GM21528 (cell line): ENCODE measurements at regions not wholly inside any gene's neighbourhood (a gene's known extent, or its start where the extent isn't known, plus 50 kb on each side); places are given as distances from the start of the nearest gene placed in this dataset.

ENCODE experiments used
- ATAC-seq: cut with Tn5 transposase; IDR thresholded peaks from one replicate; pipeline ENCODE4 v1.9.1; 2021; ENCODE audit warnings: mild to moderate bottlenecking, moderate library complexity; ENCODE audit not compliant: unreplicated experiment, low FRiP score

DNA sequence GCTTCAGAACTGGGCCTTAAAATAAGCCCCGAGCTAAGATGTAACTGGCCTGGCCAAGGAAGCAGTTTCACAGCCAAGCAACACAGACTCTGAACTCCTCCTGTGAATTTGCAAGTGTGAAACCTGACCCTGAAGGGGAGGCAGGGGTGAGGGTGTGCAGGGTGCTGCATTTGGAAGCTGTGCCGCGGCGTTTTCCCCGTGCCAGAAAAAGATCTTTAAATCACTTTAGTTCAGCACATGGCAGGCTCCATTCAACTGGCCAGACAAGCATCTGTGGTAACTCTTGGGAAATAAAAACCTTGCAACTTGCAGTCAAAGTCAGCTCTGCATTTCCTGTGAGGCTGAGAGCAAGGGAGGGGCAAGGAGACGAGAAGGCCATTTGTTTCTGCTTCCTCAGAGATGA is 209.3 kb upstream of the SOX11 start:
- no peak for ATAC-seq

DNA sequence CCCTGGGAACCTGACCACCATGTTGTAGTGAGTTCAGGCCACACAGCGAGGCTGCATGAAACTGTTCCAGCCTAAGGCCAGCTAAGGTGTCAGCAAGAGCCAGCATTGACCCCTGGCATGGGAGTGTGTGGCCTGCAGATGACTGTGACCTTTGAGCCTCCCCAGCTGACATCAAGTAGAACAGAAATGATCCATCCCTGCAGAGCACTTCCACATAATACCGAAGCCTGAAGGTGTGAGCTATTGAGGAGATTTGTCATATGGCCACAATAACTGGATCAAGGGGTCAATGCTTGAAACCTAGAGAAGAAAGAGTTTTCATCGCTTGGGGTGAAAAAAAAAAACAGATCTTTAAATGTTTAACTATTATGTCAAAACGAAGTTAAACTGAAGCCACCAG is 207.3 kb upstream of the SOX11 start:
- no peak for ATAC-seq

DNA sequence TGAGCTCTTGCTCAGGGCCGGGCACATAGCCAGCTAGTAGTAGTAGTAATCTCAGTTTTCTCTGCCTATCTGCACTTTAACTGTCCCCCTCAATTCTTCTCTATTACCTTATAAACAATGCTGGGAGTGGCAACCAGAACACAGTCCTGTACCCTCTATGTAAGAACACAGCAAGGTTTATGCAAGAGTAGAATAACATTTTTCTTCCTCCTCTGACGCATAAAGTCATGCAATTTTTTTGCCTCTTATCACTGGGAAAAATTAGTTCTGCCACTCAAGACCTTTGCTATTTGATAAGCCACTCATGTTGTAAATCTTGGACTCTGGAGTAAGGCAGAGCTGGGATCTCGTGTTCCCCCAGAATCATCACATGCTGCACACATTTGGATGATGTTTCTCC is 200.7 kb upstream of the SOX11 start:
- ATAC-seq: no peak

DNA sequence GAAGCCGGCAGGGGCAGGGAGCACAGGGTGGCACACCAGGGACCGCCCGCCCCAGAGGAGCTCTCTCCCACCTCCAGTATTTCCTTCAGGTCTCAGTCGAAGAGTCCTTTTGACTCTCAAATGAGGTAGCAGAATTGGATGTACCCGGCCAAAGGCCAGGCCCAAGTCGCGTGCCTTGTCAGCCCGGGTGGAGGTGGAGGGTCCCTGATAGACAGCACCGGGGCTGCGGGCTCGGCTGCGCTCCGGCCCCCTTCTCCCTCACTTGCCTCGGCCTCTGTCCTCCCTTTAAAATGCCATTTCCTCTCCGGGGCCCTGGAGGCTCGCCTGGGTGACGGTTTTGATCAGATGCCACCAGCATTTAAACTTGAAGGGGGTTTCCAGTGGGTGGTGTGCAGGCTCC is 198.9 kb upstream of the SOX11 start:
- no peak for ATAC-seq

DNA sequence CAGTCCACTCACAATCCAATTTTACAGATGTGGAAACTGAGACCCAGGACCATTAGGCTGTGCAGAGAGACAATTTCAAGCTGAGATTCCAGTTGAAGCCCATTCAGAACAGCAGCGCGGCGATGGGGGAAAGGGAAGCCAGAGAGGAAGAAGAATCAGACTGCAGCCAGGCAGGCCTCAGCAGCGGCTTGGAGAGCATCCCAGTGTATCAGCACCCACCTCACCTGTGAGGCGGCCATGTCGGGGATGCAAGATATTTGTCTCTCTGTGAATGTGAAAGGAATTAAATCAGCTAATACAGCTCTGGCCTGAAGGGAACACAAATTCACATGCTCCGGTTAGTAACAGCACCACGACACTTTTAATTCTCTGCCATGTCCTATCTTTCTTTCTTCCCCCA is 198.0 kb upstream of the SOX11 start:
- ATAC-seq: no peak

DNA sequence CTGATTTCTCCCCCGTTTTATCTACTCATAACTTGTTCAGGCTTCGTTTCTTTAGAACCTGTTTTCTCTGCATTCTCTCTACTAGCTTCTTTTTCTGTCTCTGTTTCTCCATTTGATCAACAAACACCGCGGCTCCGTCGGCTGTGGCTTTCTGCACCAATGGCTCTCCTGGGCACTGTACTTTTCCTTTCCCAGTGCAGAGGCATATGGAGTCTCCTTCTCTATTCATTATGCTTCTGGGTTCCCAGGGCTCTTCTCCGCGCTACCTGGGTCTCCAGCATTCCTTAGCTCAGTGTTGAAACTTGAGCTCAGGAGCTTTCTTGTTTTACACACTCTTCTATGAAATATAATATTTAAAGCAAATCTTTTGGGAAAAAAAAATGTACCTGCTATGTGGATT is 196.6 kb upstream of the SOX11 start:
- ATAC-seq: no peak

DNA sequence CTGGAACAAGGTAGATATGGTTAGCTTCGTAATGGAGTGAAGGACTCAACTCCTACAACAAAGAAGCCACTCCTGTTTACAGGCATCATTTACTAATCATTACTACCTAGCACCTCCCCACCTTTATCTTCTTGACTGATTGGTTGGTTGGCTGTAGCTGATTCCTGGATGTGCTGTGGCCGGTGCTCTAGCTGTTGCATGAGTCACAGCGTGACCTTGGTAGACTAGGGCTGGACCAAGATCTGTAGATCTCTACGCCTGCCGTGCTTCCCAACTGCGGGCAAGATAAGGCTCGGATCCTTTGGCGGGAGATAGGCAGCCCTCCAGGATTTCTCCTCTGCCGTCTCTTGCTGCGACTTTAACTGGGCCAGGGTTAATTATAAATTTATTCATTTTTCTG is 194.3 kb upstream of the SOX11 start:
- ATAC-seq: no peak

DNA sequence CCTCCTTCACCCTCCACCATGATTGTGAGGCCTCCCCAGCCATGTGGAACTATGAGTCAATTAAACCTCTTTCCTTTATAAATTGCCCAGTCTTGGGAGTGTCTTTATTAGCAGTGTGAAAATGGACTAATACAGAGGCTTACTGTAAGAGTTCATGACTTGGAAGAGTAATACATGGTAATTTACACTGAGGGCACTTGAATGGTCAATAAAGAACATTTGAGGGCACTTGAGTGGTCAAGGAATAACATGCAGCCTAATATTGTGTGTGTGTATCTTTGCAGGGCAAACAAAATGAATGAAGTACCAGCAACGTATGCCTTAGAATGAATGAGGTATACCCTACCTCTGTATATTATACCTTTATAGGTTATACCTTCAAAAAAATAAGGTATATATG is 190.4 kb upstream of the SOX11 start:
- no peak for ATAC-seq

DNA sequence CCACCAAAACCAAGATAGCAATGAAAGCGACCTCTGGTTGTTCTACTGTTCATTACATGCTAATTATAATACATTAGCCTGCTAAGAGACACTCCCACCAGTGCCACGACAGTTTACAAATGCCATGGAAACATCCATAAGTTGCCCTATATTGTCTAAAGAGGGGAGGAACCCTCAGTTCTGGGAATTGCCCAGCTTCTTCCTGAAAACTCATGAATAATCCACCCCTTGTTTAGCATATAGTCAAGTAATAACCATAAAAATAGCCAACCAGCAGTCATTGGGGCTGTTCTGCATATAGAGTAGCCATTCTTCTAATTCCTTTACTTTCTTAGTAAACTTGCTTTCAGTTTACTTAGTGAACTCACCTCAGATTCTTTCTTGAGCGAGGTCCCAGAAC is 189.8 kb upstream of the SOX11 start:
- no peak for ATAC-seq

DNA sequence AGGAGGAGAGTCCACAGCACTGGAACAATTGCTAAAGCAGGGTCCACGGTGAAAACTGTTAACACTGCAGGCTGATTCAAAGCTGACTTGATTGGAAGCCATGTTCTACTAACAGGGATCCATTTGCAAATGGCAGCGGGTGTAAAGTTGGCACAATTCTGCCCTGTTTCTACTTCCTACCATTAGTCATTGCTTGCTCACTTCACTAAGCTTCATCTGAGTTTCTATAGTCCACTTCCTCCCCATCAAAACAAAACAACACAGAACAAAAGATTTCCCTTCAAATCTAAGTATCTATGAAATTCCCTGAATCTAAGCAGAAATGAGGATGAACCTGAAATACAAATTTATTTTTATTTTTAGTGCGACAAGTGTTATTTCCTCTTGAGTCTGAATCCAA is 187.4 kb upstream of the SOX11 start:
- ATAC-seq: no peak

DNA sequence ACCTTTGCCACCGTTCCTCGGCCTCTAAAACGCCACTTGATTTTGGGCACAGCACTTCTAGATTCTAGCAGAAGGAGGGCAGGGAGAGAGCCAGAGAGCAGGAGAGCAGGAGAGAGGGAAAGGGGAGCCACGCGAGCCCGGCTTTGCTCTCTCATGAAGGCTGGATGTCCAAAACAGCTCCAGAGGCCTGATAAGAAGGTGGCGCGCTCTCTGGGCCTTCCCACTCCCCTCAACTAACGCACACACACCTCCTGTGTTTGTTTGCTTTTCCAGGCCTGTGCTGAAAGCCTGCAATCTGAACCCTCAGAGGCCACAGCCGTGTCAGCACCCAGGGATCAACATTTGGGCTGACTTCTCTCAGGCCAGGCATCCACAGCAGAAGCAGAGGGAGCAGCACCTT is 184.8 kb upstream of the SOX11 start:
- no peak for ATAC-seq

DNA sequence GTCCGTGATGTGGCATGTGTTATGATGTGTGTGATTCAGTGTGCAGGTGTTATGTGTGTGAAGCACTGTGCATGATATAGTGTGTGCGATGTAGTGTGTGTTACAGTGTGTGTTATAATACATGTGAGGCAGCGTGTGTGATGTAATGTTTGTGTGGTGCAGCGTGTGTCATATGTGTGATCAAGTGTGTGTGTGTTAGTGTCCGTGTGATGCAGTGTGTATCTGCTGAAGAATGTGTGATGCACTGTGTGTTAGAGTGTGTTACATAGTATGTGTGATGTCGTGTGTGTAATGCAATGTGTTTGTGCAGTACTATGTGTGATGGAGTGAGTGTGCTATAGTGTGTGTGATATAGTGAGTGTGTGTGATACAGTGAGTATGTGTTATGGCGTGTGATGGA is 182.8 kb upstream of the SOX11 start:
- no peak for ATAC-seq

DNA sequence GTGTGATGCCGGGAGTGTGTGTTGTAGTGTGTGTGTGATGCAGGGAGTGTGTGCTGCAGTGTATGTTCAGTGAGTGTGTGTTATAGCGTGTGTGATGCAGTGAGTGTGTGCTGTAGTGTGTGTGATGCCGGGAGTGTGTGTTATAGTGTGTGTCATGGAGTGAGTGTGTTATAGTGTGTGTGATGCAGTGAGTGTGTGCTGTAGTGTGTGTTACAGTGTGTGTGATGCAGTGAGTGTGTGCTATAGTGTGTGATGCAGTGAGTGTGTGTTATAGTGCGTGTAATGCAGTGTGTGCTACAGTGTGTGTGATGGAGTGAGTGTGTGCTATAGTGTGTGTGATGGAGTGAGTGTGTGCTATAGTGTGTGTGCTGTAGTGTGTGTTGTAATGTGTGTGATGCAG is 182.1 kb upstream of the SOX11 start:
- ATAC-seq: no peak

DNA sequence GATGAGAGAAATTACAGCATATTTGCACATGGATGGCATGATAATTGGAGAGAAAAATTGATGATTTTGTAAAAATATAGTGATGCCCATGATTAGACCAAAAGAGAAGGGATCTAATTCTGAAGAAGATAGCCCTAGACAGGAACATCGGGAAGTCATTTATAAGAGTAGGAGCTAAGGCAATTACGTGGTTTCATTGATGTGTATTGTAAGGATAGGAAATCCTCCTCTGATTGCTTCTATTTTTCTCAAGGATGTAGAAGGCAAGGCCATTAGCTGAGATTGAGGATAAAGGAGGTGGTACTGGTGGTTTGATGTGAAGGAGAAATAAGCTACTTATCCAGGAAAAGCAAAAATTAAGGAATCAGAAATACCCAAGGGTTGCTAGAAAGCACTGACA is 176.5 kb upstream of the SOX11 start:
- no peak for ATAC-seq

DNA sequence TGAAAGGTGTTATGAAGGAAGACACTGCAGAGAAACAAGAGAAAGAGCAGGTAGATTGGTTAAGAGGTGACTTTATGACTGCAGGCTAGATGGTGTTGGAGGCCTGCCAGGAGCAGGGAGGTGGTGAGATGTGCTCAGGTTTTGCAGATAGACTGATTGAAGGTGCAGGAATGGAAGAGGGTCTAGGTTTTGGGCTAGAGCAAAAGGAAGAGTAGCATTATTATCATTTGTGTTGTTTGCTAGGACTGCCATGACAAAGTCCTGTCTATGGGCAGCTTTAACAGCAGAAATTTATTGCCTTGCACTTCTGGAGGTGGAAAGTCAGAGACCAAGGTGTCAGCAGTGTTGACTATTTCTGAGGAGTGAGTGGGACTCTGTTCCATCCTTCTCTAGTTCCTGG is 172.9 kb upstream of the SOX11 start:
- no peak for ATAC-seq

DNA sequence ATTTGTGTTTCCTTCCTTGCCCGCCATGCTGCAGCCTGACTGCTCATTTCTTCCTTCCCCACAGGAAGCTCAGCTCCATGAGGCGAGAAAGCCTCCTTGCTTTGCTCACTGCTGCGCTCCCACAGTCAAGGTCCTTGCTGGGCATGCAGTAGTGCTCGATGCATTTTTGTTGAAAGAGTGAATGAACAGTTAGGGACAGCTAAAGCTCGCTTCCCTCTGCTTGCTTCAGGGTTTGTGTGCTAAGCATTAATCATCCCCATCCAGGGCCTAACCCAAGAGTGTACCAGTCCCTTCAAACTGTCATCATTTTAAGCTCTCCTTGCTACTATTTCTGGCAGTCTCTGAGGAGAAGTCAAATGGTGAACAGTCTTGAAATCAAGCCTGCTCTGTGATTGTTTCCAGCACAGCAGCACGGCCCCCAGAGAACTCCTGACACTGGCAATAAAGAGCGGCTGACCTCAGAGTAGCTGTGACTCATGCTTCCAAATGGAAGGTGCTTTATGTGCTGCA is 171.7 kb upstream of the SOX11 start:
- ATAC-seq: no peak

DNA sequence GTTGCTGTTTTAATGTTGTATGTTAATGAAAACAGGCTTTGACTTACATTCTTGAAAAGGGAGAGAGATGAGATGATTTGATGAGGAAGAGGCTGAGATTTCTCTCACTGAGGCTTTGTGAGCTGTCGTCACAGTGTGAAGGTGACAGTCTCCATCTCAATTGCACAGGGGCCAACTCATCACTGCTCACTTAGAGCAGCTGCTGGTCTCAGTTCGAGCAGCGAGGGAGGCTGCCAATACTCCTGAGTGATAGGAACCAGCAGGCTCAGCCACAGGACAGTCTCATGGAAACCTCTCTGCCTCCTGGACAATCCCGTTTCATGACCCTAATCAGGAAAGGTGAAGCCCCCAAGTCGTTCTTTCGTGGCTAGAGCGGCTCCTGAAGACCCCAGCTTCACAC is 170.7 kb upstream of the SOX11 start:
- ATAC-seq: no peak

DNA sequence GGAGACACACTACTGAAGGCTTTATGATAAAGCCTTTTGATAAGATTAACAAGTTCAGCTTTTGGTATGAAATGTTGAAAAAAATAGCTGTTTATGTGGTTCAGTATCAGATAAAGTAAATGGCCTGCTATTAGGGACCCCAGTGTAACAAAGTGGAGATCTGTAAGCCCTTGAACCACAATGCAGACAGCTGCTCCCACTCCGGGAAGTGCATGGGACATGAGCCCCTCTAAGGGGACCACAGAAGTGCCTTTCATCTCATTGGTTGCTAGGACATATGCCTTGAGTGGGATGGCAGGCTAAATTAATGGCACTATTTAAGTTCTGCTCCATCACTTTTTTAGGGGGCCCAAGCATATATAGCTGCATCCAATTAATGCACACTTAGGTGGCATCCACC is 167.6 kb upstream of the SOX11 start:
- ATAC-seq: no peak

DNA sequence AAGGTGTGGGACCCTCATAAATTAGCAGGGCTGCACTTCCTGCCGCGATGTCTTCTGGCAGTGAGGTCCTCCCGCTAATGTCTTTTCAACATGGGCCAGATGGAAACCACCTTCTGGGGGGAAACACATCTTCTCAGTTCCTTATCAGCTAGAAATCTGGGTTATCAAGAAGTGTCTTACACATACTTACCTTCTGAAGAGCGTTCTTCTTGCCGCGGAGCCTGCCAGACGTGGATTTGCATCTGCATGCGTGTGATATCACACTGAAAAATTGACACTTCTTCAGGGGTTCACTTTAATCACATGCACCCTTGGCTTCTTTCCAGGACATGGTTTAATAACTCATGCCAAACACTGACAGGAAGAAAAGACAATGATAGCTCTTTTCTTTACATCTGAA is 163.5 kb upstream of the SOX11 start:
- no peak for ATAC-seq

DNA sequence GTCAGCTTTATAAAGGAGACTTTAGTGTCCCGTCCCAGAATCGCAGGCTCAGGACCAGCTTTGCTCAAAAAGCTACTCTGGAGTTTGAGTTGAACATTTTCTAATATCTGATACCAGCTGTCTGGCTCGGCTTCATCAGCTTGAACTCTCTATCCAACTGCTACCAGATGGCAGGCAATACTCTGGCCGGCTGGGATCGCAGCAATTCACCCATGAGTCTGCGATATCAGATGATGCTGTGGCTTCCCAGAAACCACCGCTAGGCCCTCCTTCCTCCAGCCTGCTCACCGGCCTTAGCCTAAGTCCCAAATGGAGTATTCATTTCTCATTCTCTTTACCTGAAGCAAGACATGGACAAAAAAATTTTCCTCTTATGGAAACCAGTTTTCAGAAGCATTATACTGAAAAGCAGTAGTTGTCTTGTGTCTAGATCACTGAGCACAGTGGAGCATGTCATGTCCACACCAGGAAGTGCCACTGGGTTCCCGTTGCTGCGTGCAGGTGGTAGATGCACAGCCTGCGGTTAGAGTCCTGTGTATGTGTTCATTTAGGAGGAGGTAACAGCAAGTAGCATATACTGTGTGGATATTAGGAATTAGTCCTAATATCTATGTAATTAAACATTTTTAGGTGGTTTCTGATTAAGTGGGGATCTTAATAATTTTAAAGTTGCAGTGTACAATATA is 162.0 kb upstream of the SOX11 start:
- ATAC-seq: no peak

DNA sequence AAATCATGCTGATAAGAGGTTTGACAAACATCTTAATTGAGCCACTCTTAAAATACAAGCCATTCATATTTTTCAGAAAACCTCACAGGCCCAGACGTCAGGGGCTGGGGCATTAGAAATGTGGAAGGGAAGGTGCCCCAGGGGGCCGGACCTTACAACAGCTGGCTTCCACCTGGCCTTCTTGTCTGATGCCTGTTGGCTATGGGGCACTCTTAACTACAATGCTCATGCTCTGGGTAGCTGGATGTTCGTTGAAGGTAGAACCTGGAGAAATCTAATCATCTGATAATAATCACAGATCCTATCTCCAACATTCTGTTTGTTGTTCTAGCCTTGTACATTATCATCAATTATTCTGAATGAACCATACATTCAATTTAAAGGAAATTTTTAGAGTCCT is 156.9 kb upstream of the SOX11 start:
- ATAC-seq: no peak

DNA sequence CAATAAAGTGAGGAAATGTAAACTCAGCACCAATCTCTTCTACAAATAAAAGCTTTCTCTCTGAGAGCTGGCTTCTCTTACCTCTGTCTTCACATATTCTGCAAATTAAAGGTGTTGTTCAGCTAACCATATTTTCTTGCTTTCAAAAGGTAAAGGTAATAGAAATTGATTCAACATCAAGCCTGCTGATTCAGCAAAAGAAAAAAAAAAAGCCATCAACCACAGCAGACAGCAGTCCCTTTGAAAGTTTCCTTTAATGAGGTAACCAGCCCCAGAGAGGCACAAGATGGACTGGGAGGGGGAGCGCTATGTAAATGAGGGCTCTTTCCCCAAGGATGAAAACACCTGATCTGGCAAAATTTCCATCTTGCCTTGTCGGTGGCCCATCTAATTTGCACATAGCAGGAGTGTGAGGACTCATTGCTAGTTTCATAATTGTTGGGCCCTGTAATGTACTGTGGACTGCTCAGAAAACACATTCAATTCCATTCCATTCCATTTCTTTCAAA is 154.9 kb upstream of the SOX11 start:
- no peak for ATAC-seq

DNA sequence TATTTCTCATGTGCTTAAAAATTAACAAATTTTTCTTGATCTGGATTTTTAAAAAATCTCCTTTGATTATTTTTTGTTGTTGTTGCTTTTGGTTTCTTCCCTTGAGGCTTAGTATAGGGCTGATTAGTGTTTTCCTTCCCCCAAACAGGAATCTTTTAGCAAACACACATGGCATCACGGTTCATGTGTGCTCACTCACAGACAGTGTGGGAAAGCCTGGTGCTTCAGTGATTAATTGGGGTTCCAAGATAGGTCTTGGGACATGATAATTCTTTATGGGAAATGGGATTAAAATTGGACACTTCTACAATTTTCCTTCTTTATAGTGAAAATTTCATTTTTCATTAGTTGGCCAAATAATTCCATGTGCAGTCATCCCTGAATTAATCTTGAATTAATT is 153.9 kb upstream of the SOX11 start:
- no peak for ATAC-seq
